ENCODE measurements at regions not wholly inside any gene's neighbourhood (a gene's known extent, or its start where the extent isn't known, plus 50 kb on each side); places are given as distances from the start of the nearest gene placed in this dataset.
"Not testable (repeated sequence)": the region's sequence is repeated elsewhere in the genome, so short reads cannot be mapped to it uniquely, and the experiment has no call there.

- no peaks in the 10 kb centered on the region for H3K9me3 Mint-ChIP-seq
- intact Hi-C loops (cut with micrococcal nuclease) = no loop called here
- H3K27me3 Mint-ChIP-seq (ENCODE audit: low read depth) = peaks cover 2% of the 10 kb centered on the region
- no peaks in the 10 kb centered on the region for H3K4me1 Mint-ChIP-seq (ENCODE audit: low read depth)
- H3K4me3 Mint-ChIP-seq (ENCODE audit: low read depth) = no peak overlapping the region
- no peaks in the 10 kb centered on the region for H3K36me3 Mint-ChIP-seq (ENCODE audit: low read depth)
- no peak overlapping the region for H3K27ac Mint-ChIP-seq
- no peak for DNase-seq (ENCODE audit: low spot score)
Observed at GRCh38 chr1:166703141-166703540, 136.1 kb upstream of the POGK start.

- Mint-ChIP-seq H3K4me3 (ENCODE audit: low read depth) (no peak overlapping the region), H3K4me1 (ENCODE audit: low read depth) (no peaks in the 10 kb centered on the region), H3K36me3 (ENCODE audit: low read depth) (no peaks in the 10 kb centered on the region), H3K27me3 (ENCODE audit: low read depth) (peaks cover 2% of the 10 kb centered on the region), H3K9me3 (no peaks in the 10 kb centered on the region), H3K27ac (no peak overlapping the region)
- no peak for DNase-seq (ENCODE audit: low spot score)
- intact Hi-C loops (cut with micrococcal nuclease) = no loop called here
Observed at GRCh38 chr1:166703726-166704462, 135.4 kb upstream of the POGK start.

- Mint-ChIP-seq H3K4me1 (ENCODE audit: low read depth) (no peaks in the 10 kb centered on the region), H3K36me3 (ENCODE audit: low read depth) (no peaks in the 10 kb centered on the region), H3K27ac (no peak overlapping the region), H3K4me3 (ENCODE audit: low read depth) (no peak overlapping the region), H3K27me3 (ENCODE audit: low read depth) (peaks cover 2% of the 10 kb centered on the region), H3K9me3 (no peaks in the 10 kb centered on the region)
- no peak for DNase-seq (ENCODE audit: low spot score)
- intact Hi-C loops (cut with micrococcal nuclease) = no loop called here
Observed at GRCh38 chr1:166705376-166706289, 133.6 kb upstream of the POGK start.

- no peaks in the 10 kb centered on the region for H3K4me1 Mint-ChIP-seq (ENCODE audit: low read depth)
- intact Hi-C loops (cut with micrococcal nuclease) = no loop called here
- H3K9me3 Mint-ChIP-seq = peaks cover 15% of the 10 kb centered on the region
- H3K27ac Mint-ChIP-seq = no peak overlapping the region
- no peak for DNase-seq (ENCODE audit: low spot score)
- no peaks in the 10 kb centered on the region for H3K36me3 Mint-ChIP-seq (ENCODE audit: low read depth)
- H3K4me3 Mint-ChIP-seq (ENCODE audit: low read depth) = no peak overlapping the region
- no peaks in the 10 kb centered on the region for H3K27me3 Mint-ChIP-seq (ENCODE audit: low read depth)
Observed at GRCh38 chr1:166716620-166717019, 122.7 kb upstream of the POGK start.

DNA sequence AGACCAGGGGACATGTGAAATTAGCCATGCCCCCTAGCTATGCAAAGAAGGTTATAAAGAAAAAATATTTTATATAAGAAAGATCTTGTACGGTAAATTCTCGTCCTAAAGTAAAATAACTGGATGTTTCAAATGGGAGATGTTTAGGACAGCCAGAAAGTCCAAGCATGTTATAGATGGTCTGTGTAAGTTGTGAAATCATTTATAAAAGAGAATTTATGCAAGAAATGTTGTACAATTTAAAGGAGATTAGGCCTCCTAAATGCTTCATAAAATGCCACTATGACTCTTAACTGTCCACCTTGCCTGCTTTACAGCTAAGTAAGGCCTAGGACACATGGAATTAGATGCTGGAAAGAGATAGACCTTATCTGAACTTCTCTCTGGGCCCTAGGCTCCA lies 118.1 kb upstream of the POGK start:
- Mint-ChIP-seq H3K4me1 (ENCODE audit: low read depth) (no peaks in the 10 kb centered on the region), H3K4me3 (ENCODE audit: low read depth) (no peak overlapping the region), H3K9me3 (peaks cover 21% of the 10 kb centered on the region), H3K36me3 (ENCODE audit: low read depth) (no peaks in the 10 kb centered on the region), H3K27ac (no peak overlapping the region), H3K27me3 (ENCODE audit: low read depth) (no peaks in the 10 kb centered on the region)
- DNase-seq (ENCODE audit: low spot score) = no peak
- intact Hi-C loops (cut with micrococcal nuclease) = no loop called here

DNA sequence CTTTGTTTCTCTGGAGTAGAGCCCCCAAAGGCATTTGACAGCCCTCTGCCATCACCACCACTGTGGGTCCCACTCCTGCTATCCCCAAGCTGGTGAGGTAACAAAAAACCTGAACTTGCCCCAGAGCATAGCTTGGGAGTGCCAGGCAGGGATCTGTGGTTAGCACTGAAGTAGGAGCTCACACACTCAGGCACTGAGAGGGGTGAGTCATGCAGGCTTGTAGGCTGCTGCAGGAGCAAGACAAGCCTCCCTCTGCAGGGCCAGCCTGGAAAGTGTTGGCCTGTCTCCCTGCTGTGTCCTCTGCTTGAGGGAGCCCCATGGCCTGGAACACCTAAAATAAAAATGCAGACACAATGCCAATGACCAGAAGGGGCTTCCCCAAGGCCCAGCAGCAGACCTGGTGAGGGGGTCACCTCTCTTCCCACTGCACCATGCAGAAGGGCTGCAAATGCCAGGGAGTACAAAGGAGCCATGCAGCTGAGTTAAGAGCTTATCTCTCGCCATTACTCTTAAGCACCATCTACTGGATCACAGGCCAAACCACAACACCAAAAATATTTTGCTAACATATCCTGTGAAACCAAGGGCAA lies 108.9 kb upstream of the POGK start:
- H3K4me1 Mint-ChIP-seq (ENCODE audit: low read depth) = no peaks in the 10 kb centered on the region
- no peaks in the 10 kb centered on the region for H3K27me3 Mint-ChIP-seq (ENCODE audit: low read depth)
- intact Hi-C loops (cut with micrococcal nuclease) = no loop called here
- no peaks in the 10 kb centered on the region for H3K9me3 Mint-ChIP-seq
- H3K27ac Mint-ChIP-seq = no peak overlapping the region
- DNase-seq (ENCODE audit: low spot score) = no peak
- H3K4me3 Mint-ChIP-seq (ENCODE audit: low read depth) = no peak overlapping the region
- no peaks in the 10 kb centered on the region for H3K36me3 Mint-ChIP-seq (ENCODE audit: low read depth)

DNA sequence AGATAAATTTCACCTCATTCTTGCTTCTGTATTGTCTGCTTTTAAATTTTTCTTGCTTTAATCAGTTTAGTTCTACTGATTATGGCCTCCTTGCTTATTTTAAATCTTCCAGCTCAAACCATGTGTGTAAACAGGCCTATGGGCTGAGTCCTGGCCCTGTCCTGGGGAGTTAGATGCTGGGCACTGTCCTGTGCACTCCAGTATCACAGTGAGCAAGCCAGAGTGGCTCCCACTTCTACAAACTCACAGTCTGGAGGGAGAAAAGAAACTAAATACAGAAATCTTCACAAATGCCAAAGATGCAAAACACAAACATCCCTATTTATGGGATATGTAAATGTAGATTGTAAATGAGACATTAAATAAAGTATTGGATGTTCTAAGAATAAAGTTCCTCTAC lies 101.1 kb upstream of the POGK start:
- H3K36me3 Mint-ChIP-seq (ENCODE audit: low read depth) = no peaks in the 10 kb centered on the region
- DNase-seq (ENCODE audit: low spot score) = no peak
- no peak overlapping the region for H3K4me3 Mint-ChIP-seq (ENCODE audit: low read depth)
- H3K27ac Mint-ChIP-seq = no peak overlapping the region
- no peaks in the 10 kb centered on the region for H3K4me1 Mint-ChIP-seq (ENCODE audit: low read depth)
- H3K27me3 Mint-ChIP-seq (ENCODE audit: low read depth) = no peaks in the 10 kb centered on the region
- intact Hi-C loops (cut with micrococcal nuclease) = no loop called here
- H3K9me3 Mint-ChIP-seq = no peaks in the 10 kb centered on the region

DNA sequence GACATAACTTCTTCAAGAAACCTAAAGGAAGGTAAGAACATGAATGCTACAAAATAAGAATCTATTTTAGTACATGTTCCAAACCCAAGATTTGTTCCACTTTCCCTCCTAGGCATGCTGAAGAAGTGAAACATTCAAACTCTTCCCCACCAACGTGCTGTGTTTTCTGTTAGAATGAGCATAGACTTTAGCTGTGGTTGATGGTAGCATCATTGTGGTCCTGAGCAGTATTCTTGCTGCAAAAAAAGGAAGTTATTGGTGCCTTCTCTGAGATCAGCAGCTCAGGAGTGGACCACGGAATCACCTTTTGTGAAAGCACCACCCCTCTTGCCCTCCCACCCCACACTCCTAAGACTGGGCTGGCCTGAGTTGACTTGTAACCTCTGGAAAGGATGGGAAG lies 100.4 kb upstream of the POGK start:
- no peak overlapping the region for H3K4me3 Mint-ChIP-seq (ENCODE audit: low read depth)
- no peaks in the 10 kb centered on the region for H3K27me3 Mint-ChIP-seq (ENCODE audit: low read depth)
- no peaks in the 10 kb centered on the region for H3K4me1 Mint-ChIP-seq (ENCODE audit: low read depth)
- no peaks in the 10 kb centered on the region for H3K36me3 Mint-ChIP-seq (ENCODE audit: low read depth)
- no peak overlapping the region for H3K27ac Mint-ChIP-seq
- DNase-seq (ENCODE audit: low spot score) = no peak
- H3K9me3 Mint-ChIP-seq = no peaks in the 10 kb centered on the region
- intact Hi-C loops (cut with micrococcal nuclease) = no loop called here

DNA sequence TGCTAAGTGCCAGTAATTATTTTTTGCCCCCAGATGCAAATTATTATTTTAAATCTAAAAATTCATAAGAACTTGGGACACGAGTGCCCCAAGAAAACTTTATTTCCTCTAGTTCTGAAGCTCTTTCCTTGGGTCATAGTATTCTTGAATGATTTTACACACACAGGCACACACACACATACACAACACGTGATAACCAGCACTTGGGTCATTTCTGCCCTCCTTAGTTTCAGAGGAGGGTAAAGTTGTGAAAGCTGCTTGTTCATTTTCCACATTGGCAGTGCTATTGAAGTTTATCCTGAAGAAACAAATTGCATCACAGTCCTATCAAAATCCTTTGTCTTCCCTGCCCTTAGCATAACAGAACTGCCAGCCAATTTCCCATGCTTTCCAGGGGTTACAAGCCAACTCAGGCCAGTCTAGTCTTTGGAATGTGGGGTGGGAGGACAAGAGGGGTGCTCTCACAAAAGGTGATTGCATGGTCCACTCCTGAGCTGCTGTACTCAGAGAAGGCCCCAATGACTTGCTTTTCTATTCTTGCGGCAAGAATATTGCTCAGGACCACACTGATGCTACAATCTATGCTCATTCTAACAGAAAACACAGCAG lies 98.5 kb upstream of the POGK start:
- H3K36me3 Mint-ChIP-seq (ENCODE audit: low read depth) = no peaks in the 10 kb centered on the region
- H3K4me1 Mint-ChIP-seq (ENCODE audit: low read depth) = no peaks in the 10 kb centered on the region
- H3K27me3 Mint-ChIP-seq (ENCODE audit: low read depth) = no peaks in the 10 kb centered on the region
- no peak overlapping the region for H3K27ac Mint-ChIP-seq
- no peak overlapping the region for H3K4me3 Mint-ChIP-seq (ENCODE audit: low read depth)
- peaks cover 6% of the 10 kb centered on the region for H3K9me3 Mint-ChIP-seq
- intact Hi-C loops (cut with micrococcal nuclease) = no loop called here
- no peak for DNase-seq (ENCODE audit: low spot score)

DNA sequence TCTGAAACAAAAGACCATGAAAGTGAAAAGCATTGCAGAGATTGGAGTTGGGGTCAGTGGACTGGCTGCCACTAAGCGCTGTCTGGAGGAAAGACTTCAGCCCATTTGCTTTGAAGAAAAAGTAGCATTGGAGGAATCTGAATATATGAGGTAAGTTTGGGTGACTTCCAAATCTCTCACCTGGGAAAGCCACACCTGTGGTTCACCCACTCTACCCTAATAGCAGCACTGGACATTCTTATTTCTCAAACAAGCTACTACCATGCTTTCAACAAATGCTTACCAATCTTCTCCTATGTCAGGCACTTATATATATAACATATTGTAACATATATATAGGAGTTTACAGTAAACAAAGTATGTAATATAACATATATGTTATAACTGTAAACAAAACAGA lies 76.0 kb upstream of the POGK start:
- no peak overlapping the region for H3K4me3 Mint-ChIP-seq (ENCODE audit: low read depth)
- intact Hi-C loops (cut with micrococcal nuclease) = no loop called here
- no peak overlapping the region for H3K27ac Mint-ChIP-seq
- H3K9me3 Mint-ChIP-seq = no peaks in the 10 kb centered on the region
- H3K27me3 Mint-ChIP-seq (ENCODE audit: low read depth) = no peaks in the 10 kb centered on the region
- H3K36me3 Mint-ChIP-seq (ENCODE audit: low read depth) = no peaks in the 10 kb centered on the region
- H3K4me1 Mint-ChIP-seq (ENCODE audit: low read depth) = no peaks in the 10 kb centered on the region
- DNase-seq (ENCODE audit: low spot score) = no peak

DNA sequence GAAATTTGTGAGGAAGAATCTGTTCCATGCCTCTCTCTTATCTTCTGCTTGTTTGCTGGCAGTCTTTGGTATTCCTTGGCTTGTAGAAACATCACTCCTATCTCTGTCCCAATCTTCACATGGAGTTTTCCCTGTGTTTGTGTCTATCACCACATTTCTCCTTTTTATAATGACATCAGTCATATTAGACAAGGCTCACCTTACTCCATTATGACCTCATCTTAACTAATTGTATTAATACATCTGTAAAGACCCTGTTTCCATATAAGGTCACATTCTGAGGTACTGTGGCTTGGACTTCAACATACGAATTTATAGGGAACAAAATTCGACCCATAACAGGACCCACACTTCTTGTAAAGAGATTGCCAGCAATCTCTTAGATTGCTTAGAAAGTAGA lies 72.3 kb upstream of the POGK start:
- no peak for DNase-seq (ENCODE audit: low spot score)
- no peaks in the 10 kb centered on the region for H3K36me3 Mint-ChIP-seq (ENCODE audit: low read depth)
- no peaks in the 10 kb centered on the region for H3K4me1 Mint-ChIP-seq (ENCODE audit: low read depth)
- no peak overlapping the region for H3K27ac Mint-ChIP-seq
- no peaks in the 10 kb centered on the region for H3K27me3 Mint-ChIP-seq (ENCODE audit: low read depth)
- H3K9me3 Mint-ChIP-seq = peaks cover 11% of the 10 kb centered on the region
- intact Hi-C loops (cut with micrococcal nuclease) = no loop called here
- H3K4me3 Mint-ChIP-seq (ENCODE audit: low read depth) = no peak overlapping the region

GRCh38 chr1:166784646-166785045 lies 54.6 kb upstream of the POGK start:
- H3K4me1 Mint-ChIP-seq (ENCODE audit: low read depth); H3K9me3 Mint-ChIP-seq; H3K4me3 Mint-ChIP-seq (ENCODE audit: low read depth); H3K36me3 Mint-ChIP-seq (ENCODE audit: low read depth); H3K27me3 Mint-ChIP-seq (ENCODE audit: low read depth); H3K27ac Mint-ChIP-seq; DNase-seq (ENCODE audit: low spot score); intact Hi-C loops (cut with micrococcal nuclease): not testable (repeated sequence)

- Mint-ChIP-seq H3K27me3 (ENCODE audit: low read depth) (peaks cover 4% of the 10 kb centered on the region), H3K27ac (no peak overlapping the region), H3K9me3 (no peaks in the 10 kb centered on the region), H3K4me1 (ENCODE audit: low read depth) (no peaks in the 10 kb centered on the region), H3K4me3 (ENCODE audit: low read depth) (no peak overlapping the region), H3K36me3 (ENCODE audit: low read depth) (no peaks in the 10 kb centered on the region)
- no peak for DNase-seq (ENCODE audit: low spot score)
- intact Hi-C loops (cut with micrococcal nuclease) = no loop called here
Observed at GRCh38 chr1:166785987-166786386, 53.3 kb upstream of the POGK start.

All from activated T-helper 2 cell treated with anti-CD3 and anti-CD28 coated beads, Interferon-gamma antibody, Interleukin-2, Interleukin-4, amounts not matched to agents 10 μg/mL and 5 μg/mL and 100 μg/mL, durations not matched to agents 14 hours and 24 hours and 36 hours (primary cell).